HG03025 (cell line): ENCODE measurements at regions not wholly inside any gene's neighbourhood (a gene's known extent, or its start where the extent isn't known, plus 50 kb on each side); places are given as distances from the start of the nearest gene placed in this dataset.
"Not testable (repeated sequence)": the region's sequence is repeated elsewhere in the genome, so short reads cannot be mapped to it uniquely, and the experiment has no call there.

Experiments used
- ATAC-seq: cut with Tn5 transposase; IDR thresholded peaks from one replicate; pipeline ENCODE4 v1.9.1; 2021; ENCODE audit warnings: mild to moderate bottlenecking, moderate library complexity; ENCODE audit not compliant: unreplicated experiment, low FRiP score

GRCh38 chr2:131822237-131822721 lies 294.6 kb downstream of the CCDC74A start:
- ATAC-seq = not testable (repeated sequence)

- not testable (repeated sequence) for ATAC-seq
Observed at GRCh38 chr2:131823058-131823457, 295.4 kb downstream of the CCDC74A start.

- not testable (repeated sequence) for ATAC-seq
Observed at GRCh38 chr2:131824986-131825385, 297.3 kb downstream of the CCDC74A start.

GRCh38 chr2:131827481-131828163 lies 299.9 kb downstream of the CCDC74A start:
- no peak for ATAC-seq

GRCh38 chr2:131828164-131828561 lies 300.5 kb downstream of the CCDC74A start:
- ATAC-seq = no peak

GRCh38 chr2:131828633-131829455 lies 301.2 kb downstream of the CCDC74A start:
- ATAC-seq = not testable (repeated sequence)

GRCh38 chr2:131829456-131830241 lies 302.0 kb downstream of the CCDC74A start:
- ATAC-seq = not testable (repeated sequence)

- ATAC-seq = not testable (repeated sequence)
Observed at GRCh38 chr2:131830242-131830945, 302.7 kb downstream of the CCDC74A start.

GRCh38 chr2:131830946-131831310 lies 303.2 kb downstream of the CCDC74A start:
- not testable (repeated sequence) for ATAC-seq

GRCh38 chr2:131831450-131832208 lies 303.9 kb downstream of the CCDC74A start:
- not testable (repeated sequence) for ATAC-seq

GRCh38 chr2:131832209-131832780 lies 304.6 kb downstream of the CCDC74A start:
- not testable (repeated sequence) for ATAC-seq

- not testable (repeated sequence) for ATAC-seq
Observed at GRCh38 chr2:131832917-131833316, 305.2 kb downstream of the CCDC74A start.

- ATAC-seq = not testable (repeated sequence)
Observed at GRCh38 chr2:131833367-131834202, 305.9 kb downstream of the CCDC74A start.

GRCh38 chr2:131834203-131835020 lies 306.7 kb downstream of the CCDC74A start:
- ATAC-seq = not testable (repeated sequence)

- not testable (repeated sequence) for ATAC-seq
Observed at GRCh38 chr2:131835022-131835421, 307.3 kb downstream of the CCDC74A start.

GRCh38 chr2:131835621-131836091 lies 308.0 kb downstream of the CCDC74A start:
- ATAC-seq = no peak

- ATAC-seq = not testable (repeated sequence)
Observed at GRCh38 chr2:131836116-131836515, 308.4 kb downstream of the CCDC74A start.
